ENCODE measurements at regions not wholly inside any gene's neighbourhood (a gene's known extent, or its start where the extent isn't known, plus 50 kb on each side); places are given as distances from the start of the nearest gene placed in this dataset.

GRCh38 chr5:165143741-165144140, 1638.3 kb downstream of the MAT2B start:
- Histone ChIP-seq H3K18ac (ENCODE audit: low read length) (no peak overlapping the region), H4K8ac (ENCODE audit: low read depth, low read length) (no peak overlapping the region), H3K9me3 (ENCODE audit: insufficient read depth, low read depth, low read length) (no peaks in the 10 kb centered on the region), H3K27ac (ENCODE audit: low read depth, low read length) (no peak overlapping the region), H3K9ac (ENCODE audit: low read length) (no peak overlapping the region), H2AK5ac (ENCODE audit: low read length) (no peak overlapping the region), H3K79me2 (ENCODE audit: control insufficient read depth, insufficient read depth, low read length, poor library complexity) (no peaks in the 10 kb centered on the region), H3K4ac (ENCODE audit: low read depth, low read length) (no peak overlapping the region), H3K23ac (ENCODE audit: low read length) (no peak overlapping the region), H3K14ac (ENCODE audit: low read length) (no peak overlapping the region), H3K36me3 (ENCODE audit: control insufficient read depth in 1 of 2, insufficient read depth in 2 of 2, low read length in 2 of 2) (no peaks in the 10 kb centered on the region), H4K12ac (ENCODE audit: low read depth, low read length) (no peak overlapping the region), H3K4me1 (ENCODE audit: control insufficient read depth in 1 of 2, insufficient read depth in 2 of 2, low read length in 2 of 2) (no peaks in the 10 kb centered on the region), H3K79me1 (ENCODE audit: low read length) (no peaks in the 10 kb centered on the region), H4K91ac (ENCODE audit: low read depth, low read length) (no peak overlapping the region), H3K4me3 (ENCODE audit: low read depth, low read length) (no peak overlapping the region), H3K4me2 (ENCODE audit: low read length) (no peak overlapping the region), H2BK120ac (ENCODE audit: insufficient read depth, low read length, poor library complexity) (no peak overlapping the region), H2BK5ac (ENCODE audit: low read depth, low read length, poor library complexity) (no peak overlapping the region), H2AFZ (ENCODE audit: insufficient read depth, low read length, poor library complexity) (no peak overlapping the region), H3K27me3 (ENCODE audit: insufficient read depth, low read length) (no peaks in the 10 kb centered on the region), H2BK12ac (ENCODE audit: low read length) (no peak overlapping the region)
- no peak for DNase-seq
- no CpG with 5 or more reads among the region's 4 CpGs for WGBS (ENCODE audit: extremely low coverage, insufficient coverage, insufficient read length)

GRCh38 chr5:165149431-165149830, 1644.0 kb downstream of the MAT2B start:
- Histone ChIP-seq H3K36me3 (ENCODE audit: control insufficient read depth in 1 of 2, insufficient read depth in 2 of 2, low read length in 2 of 2) (no peaks in the 10 kb centered on the region), H3K4ac (ENCODE audit: low read depth, low read length) (no peak overlapping the region), H2BK120ac (ENCODE audit: insufficient read depth, low read length, poor library complexity) (no peak overlapping the region), H4K12ac (ENCODE audit: low read depth, low read length) (no peak overlapping the region), H2AK5ac (ENCODE audit: low read length) (no peak overlapping the region), H2BK12ac (ENCODE audit: low read length) (no peak overlapping the region), H4K8ac (ENCODE audit: low read depth, low read length) (no peak overlapping the region), H3K27ac (ENCODE audit: low read depth, low read length) (no peak overlapping the region), H4K91ac (ENCODE audit: low read depth, low read length) (no peak overlapping the region), H2AFZ (ENCODE audit: insufficient read depth, low read length, poor library complexity) (no peak overlapping the region), H3K18ac (ENCODE audit: low read length) (no peak overlapping the region), H3K14ac (ENCODE audit: low read length) (no peak overlapping the region), H3K27me3 (ENCODE audit: insufficient read depth, low read length) (no peaks in the 10 kb centered on the region), H3K79me2 (ENCODE audit: control insufficient read depth, insufficient read depth, low read length, poor library complexity) (no peaks in the 10 kb centered on the region), H3K4me3 (ENCODE audit: low read depth, low read length) (no peak overlapping the region), H3K23ac (ENCODE audit: low read length) (no peak overlapping the region), H3K4me1 (ENCODE audit: control insufficient read depth in 1 of 2, insufficient read depth in 2 of 2, low read length in 2 of 2) (no peaks in the 10 kb centered on the region), H3K4me2 (ENCODE audit: low read length) (no peak overlapping the region), H3K9ac (ENCODE audit: low read length) (no peak overlapping the region), H3K9me3 (ENCODE audit: insufficient read depth, low read depth, low read length) (no peaks in the 10 kb centered on the region), H3K79me1 (ENCODE audit: low read length) (no peaks in the 10 kb centered on the region), H2BK5ac (ENCODE audit: low read depth, low read length, poor library complexity) (no peak overlapping the region)
- no peak for DNase-seq
- WGBS (ENCODE audit: extremely low coverage, insufficient coverage, insufficient read length): no CpG with 5 or more reads among the region's 1 CpG

- Histone ChIP-seq H3K14ac (ENCODE audit: low read length) (no peak overlapping the region), H4K8ac (ENCODE audit: low read depth, low read length) (no peak overlapping the region), H2BK5ac (ENCODE audit: low read depth, low read length, poor library complexity) (no peak overlapping the region), H3K18ac (ENCODE audit: low read length) (no peak overlapping the region), H3K36me3 (ENCODE audit: control insufficient read depth in 1 of 2, insufficient read depth in 2 of 2, low read length in 2 of 2) (no peaks in the 10 kb centered on the region), H3K23ac (ENCODE audit: low read length) (no peak overlapping the region), H3K4me2 (ENCODE audit: low read length) (no peak overlapping the region), H2AK5ac (ENCODE audit: low read length) (no peak overlapping the region), H3K27ac (ENCODE audit: low read depth, low read length) (no peak overlapping the region), H4K91ac (ENCODE audit: low read depth, low read length) (no peak overlapping the region), H3K9me3 (ENCODE audit: insufficient read depth, low read depth, low read length) (no peaks in the 10 kb centered on the region), H3K4me1 (ENCODE audit: control insufficient read depth in 1 of 2, insufficient read depth in 2 of 2, low read length in 2 of 2) (no peaks in the 10 kb centered on the region), H2BK120ac (ENCODE audit: insufficient read depth, low read length, poor library complexity) (no peak overlapping the region), H3K79me1 (ENCODE audit: low read length) (no peaks in the 10 kb centered on the region), H3K79me2 (ENCODE audit: control insufficient read depth, insufficient read depth, low read length, poor library complexity) (no peaks in the 10 kb centered on the region), H3K9ac (ENCODE audit: low read length) (no peak overlapping the region), H3K4me3 (ENCODE audit: low read depth, low read length) (no peak overlapping the region), H4K12ac (ENCODE audit: low read depth, low read length) (no peak overlapping the region), H2BK12ac (ENCODE audit: low read length) (no peak overlapping the region), H2AFZ (ENCODE audit: insufficient read depth, low read length, poor library complexity) (no peak overlapping the region), H3K4ac (ENCODE audit: low read depth, low read length) (no peak overlapping the region), H3K27me3 (ENCODE audit: insufficient read depth, low read length) (no peaks in the 10 kb centered on the region)
- DNase-seq: no peak
- no CpG with 5 or more reads among the region's 2 CpGs for WGBS (ENCODE audit: extremely low coverage, insufficient coverage, insufficient read length)
Measured at GRCh38 chr5:165152058-165152457, 1646.6 kb downstream of the MAT2B start.

- Histone ChIP-seq H4K12ac (ENCODE audit: low read depth, low read length) (no peak overlapping the region), H2BK5ac (ENCODE audit: low read depth, low read length, poor library complexity) (no peak overlapping the region), H3K14ac (ENCODE audit: low read length) (no peak overlapping the region), H2AFZ (ENCODE audit: insufficient read depth, low read length, poor library complexity) (no peak overlapping the region), H3K79me2 (ENCODE audit: control insufficient read depth, insufficient read depth, low read length, poor library complexity) (no peaks in the 10 kb centered on the region), H2BK120ac (ENCODE audit: insufficient read depth, low read length, poor library complexity) (no peak overlapping the region), H2AK5ac (ENCODE audit: low read length) (no peak overlapping the region), H3K27ac (ENCODE audit: low read depth, low read length) (no peak overlapping the region), H3K23ac (ENCODE audit: low read length) (no peak overlapping the region), H3K9me3 (ENCODE audit: insufficient read depth, low read depth, low read length) (no peaks in the 10 kb centered on the region), H3K9ac (ENCODE audit: low read length) (no peak overlapping the region), H3K18ac (ENCODE audit: low read length) (no peak overlapping the region), H3K4me1 (ENCODE audit: control insufficient read depth in 1 of 2, insufficient read depth in 2 of 2, low read length in 2 of 2) (no peaks in the 10 kb centered on the region), H3K36me3 (ENCODE audit: control insufficient read depth in 1 of 2, insufficient read depth in 2 of 2, low read length in 2 of 2) (no peaks in the 10 kb centered on the region), H3K27me3 (ENCODE audit: insufficient read depth, low read length) (no peaks in the 10 kb centered on the region), H3K79me1 (ENCODE audit: low read length) (no peaks in the 10 kb centered on the region), H3K4me3 (ENCODE audit: low read depth, low read length) (no peak overlapping the region), H3K4me2 (ENCODE audit: low read length) (no peak overlapping the region), H4K91ac (ENCODE audit: low read depth, low read length) (no peak overlapping the region), H2BK12ac (ENCODE audit: low read length) (no peak overlapping the region), H4K8ac (ENCODE audit: low read depth, low read length) (no peak overlapping the region), H3K4ac (ENCODE audit: low read depth, low read length) (no peak overlapping the region)
- no peak for DNase-seq
- no CpG with 5 or more reads among the region's 1 CpG for WGBS (ENCODE audit: extremely low coverage, insufficient coverage, insufficient read length)
Measured at GRCh38 chr5:165157219-165157618, 1651.8 kb downstream of the MAT2B start.

Data from trophoblast cell (in vitro differentiated cells and primary cell).